ENCODE measurements at regions not wholly inside any gene's neighbourhood (a gene's known extent, or its start where the extent isn't known, plus 50 kb on each side); places are given as distances from the start of the nearest gene placed in this dataset.

DNA sequence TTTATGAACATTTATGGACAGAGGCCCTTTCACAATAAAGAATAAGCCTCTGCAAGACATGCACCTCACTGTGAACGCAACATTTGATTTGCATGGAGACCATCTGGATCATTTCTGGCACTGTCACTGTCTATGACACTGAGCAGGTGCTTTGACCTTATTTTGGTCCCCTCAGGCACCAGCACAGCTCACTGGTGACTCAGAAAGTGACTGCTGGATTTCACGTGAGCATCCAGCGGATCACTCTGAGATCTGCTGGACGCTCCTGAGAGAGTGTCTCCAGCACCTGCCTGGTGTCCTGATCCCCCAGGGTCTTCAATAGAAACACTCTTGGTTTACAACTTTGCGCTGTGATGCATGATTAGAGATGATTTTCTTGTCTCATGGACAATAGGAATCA, 375.7 kb downstream of the TENT5A start:
- FAIRE-seq (no peak), DNase-seq (ENCODE audit: low read depth, low spot score) (no peak), ATAC-seq (no peak)
- CTCF ChIA-PET: no interaction called here
- BruUV-seq (replicated peaks): no TSS peak
- in situ Hi-C loops (cut with MboI) (no loop called here), intact Hi-C loops (cut with micrococcal nuclease; ENCODE audit: unreplicated experiment) (no loop called here)
- SMC1A ChIA-PET (ENCODE audit: uncharacterized antibody, unreplicated experiment): no interaction called here
- RAD21 ChIA-PET (ENCODE audit: unreplicated experiment): no interaction called here
- Histone ChIP-seq H3K4me3 (no peak overlapping the region), H3K36me3 (ENCODE audit: control insufficient read depth in 2 of 2, insufficient read depth in 2 of 2, low read length in 1 of 2) (no peaks in the 10 kb centered on the region), H4K20me1 (ENCODE audit: control insufficient read depth, insufficient read depth) (no peaks in the 10 kb centered on the region), H3K4me1 (ENCODE audit: control insufficient read depth, insufficient read depth, low read length) (no peaks in the 10 kb centered on the region), H2AFZ (ENCODE audit: control insufficient read depth, low read depth, low read length) (no peak overlapping the region), H3K9me3 (replicated peaks; ENCODE audit: control insufficient read depth, insufficient read depth, low read length) (no peaks in the 10 kb centered on the region), H3K27ac (ENCODE audit: control insufficient read depth, insufficient read depth) (no peak overlapping the region), H3K4me2 (ENCODE audit: control insufficient read depth, insufficient read depth) (no peak overlapping the region), H3K9ac (ENCODE audit: control insufficient read depth, insufficient read depth, low read length) (no peak overlapping the region), H3K79me2 (ENCODE audit: control insufficient read depth, insufficient read depth, low read length) (no peaks in the 10 kb centered on the region), H3K27me3 (replicated peaks in 1 of 2; ENCODE audit: control insufficient read depth in 2 of 2, insufficient read depth in 2 of 2, low read length in 1 of 2) (no peaks in the 10 kb centered on the region)
- TF ChIP-seq EED (IDR thresholded peaks at IDR 0.05; ENCODE audit: low read depth): no peak
- TF ChIP-seq PAX8 (IDR thresholded peaks at IDR 0.05): no peak
- no peak for TF ChIP-seq RFX5 (IDR thresholded peaks at IDR 0.05; ENCODE audit: low read depth, low read length)
- no peak for TF ChIP-seq BMI1 (IDR thresholded peaks at IDR 0.05; ENCODE audit: borderline replicate concordance)
- no peak for TF ChIP-seq ZNF274 (IDR thresholded peaks at IDR 0.05; ENCODE audit: insufficient read depth, insufficient read length)
- no peak for TF ChIP-seq EZH2 (IDR thresholded peaks at IDR 0.05; ENCODE audit: borderline replicate concordance, control insufficient read depth, low read depth, low read length)
- TF ChIP-seq JUNB (IDR thresholded peaks at IDR 0.05): no peak
- POLR2A ChIA-PET: no interaction called here
- 20% methylated on average over 5 of the region's 5 CpGs for WGBS (ENCODE audit: insufficient coverage, insufficient replicate concordance, low lambda C conversion rate, missing lambda C conversion rate)

DNA sequence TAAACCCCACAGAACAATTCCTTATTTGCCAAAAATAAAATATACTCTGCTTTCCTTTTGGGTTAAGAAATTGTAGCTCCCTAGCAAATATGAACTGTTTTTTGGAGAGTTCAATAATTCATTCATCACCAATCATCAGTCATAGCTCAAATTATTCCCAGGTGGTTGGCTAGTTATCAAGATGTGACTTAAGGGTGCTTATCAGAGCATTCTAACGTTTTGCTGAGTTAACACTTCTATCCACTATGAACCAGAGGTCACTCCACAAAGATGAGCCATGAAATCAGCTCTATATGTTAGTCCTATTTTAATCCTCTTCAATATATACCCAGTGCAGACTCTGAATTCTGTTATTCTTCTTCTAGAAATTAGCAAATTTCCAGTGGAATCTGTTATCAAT, 379.1 kb downstream of the TENT5A start:
- DNase-seq (ENCODE audit: low read depth, low spot score): no peak
- ChIA-PET SMC1A (ENCODE audit: uncharacterized antibody, unreplicated experiment) (interaction anchor here (1.4 kb wide), 1 partner anchor 15 kb away, joined by 3 read pairs; no protein-coding TSS in a partner anchor), POLR2A (no interaction called here), RAD21 (ENCODE audit: unreplicated experiment) (no interaction called here), CTCF (interaction anchor here (0.6 kb wide), 2 partner anchors 43 to 701 kb away, joined by 3 read pairs; no protein-coding TSS in a partner anchor)
- H3K79me2 ChIP-seq (ENCODE audit: control insufficient read depth, insufficient read depth, low read length): no peaks in the 10 kb centered on the region
- no peak overlapping the region for H2AFZ ChIP-seq (ENCODE audit: control insufficient read depth, low read depth, low read length)
- H3K27ac ChIP-seq (ENCODE audit: control insufficient read depth, insufficient read depth): no peak overlapping the region
- no peaks in the 10 kb centered on the region for H3K4me1 ChIP-seq (ENCODE audit: control insufficient read depth, insufficient read depth, low read length)
- 0% methylated on average over 1 of the region's 1 CpG for WGBS (ENCODE audit: insufficient coverage, insufficient replicate concordance, low lambda C conversion rate, missing lambda C conversion rate)
- intact Hi-C loops (cut with micrococcal nuclease; ENCODE audit: unreplicated experiment): no loop called here
- no peak overlapping the region for H3K4me2 ChIP-seq (ENCODE audit: control insufficient read depth, insufficient read depth)
- H3K36me3 ChIP-seq (ENCODE audit: control insufficient read depth in 2 of 2, insufficient read depth in 2 of 2, low read length in 1 of 2): no peaks in the 10 kb centered on the region
- no peaks in the 10 kb centered on the region for H4K20me1 ChIP-seq (ENCODE audit: control insufficient read depth, insufficient read depth)
- H3K27me3 ChIP-seq (replicated peaks in 1 of 2; ENCODE audit: control insufficient read depth in 2 of 2, insufficient read depth in 2 of 2, low read length in 1 of 2): no peaks in the 10 kb centered on the region
- in situ Hi-C loops (cut with MboI): no loop called here
- no peak overlapping the region for H3K4me3 ChIP-seq
- no TSS peak for BruUV-seq (replicated peaks)
- ATAC-seq: no peak
- FAIRE-seq: no peak
- H3K9me3 ChIP-seq (replicated peaks; ENCODE audit: control insufficient read depth, insufficient read depth, low read length): no peaks in the 10 kb centered on the region
- no peak overlapping the region for H3K9ac ChIP-seq (ENCODE audit: control insufficient read depth, insufficient read depth, low read length)
- TF ChIP-seq, protein P1, sequence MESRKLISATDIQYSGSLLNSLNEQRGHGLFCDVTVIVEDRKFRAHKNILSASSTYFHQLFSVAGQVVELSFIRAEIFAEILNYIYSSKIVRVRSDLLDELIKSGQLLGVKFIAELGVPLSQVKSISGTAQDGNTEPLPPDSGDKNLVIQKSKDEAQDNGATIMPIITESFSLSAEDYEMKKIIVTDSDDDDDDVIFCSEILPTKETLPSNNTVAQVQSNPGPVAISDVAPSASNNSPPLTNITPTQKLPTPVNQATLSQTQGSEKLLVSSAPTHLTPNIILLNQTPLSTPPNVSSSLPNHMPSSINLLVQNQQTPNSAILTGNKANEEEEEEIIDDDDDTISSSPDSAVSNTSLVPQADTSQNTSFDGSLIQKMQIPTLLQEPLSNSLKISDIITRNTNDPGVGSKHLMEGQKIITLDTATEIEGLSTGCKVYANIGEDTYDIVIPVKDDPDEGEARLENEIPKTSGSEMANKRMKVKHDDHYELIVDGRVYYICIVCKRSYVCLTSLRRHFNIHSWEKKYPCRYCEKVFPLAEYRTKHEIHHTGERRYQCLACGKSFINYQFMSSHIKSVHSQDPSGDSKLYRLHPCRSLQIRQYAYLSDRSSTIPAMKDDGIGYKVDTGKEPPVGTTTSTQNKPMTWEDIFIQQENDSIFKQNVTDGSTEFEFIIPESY (IDR thresholded peaks at IDR 0.05): no peak
- no peak for TF ChIP-seq BACH1 (IDR thresholded peaks at IDR 0.05; ENCODE audit: borderline replicate concordance)
- TF ChIP-seq SIN3A (IDR thresholded peaks at IDR 0.05; ENCODE audit: low read depth, low read length): no peak
- TF ChIP-seq SUPT20H (IDR thresholded peaks at IDR 0.05; ENCODE audit: borderline replicate concordance, control insufficient read depth, low read depth, low read length): no peak
- no peak for TF ChIP-seq PAX5 (IDR thresholded peaks at IDR 0.05; ENCODE audit: borderline replicate concordance, low read depth, low read length)
- TF ChIP-seq MTA3 (IDR thresholded peaks at IDR 0.05; ENCODE audit: borderline replicate concordance, low read length): no peak
- TF ChIP-seq, protein P2, sequence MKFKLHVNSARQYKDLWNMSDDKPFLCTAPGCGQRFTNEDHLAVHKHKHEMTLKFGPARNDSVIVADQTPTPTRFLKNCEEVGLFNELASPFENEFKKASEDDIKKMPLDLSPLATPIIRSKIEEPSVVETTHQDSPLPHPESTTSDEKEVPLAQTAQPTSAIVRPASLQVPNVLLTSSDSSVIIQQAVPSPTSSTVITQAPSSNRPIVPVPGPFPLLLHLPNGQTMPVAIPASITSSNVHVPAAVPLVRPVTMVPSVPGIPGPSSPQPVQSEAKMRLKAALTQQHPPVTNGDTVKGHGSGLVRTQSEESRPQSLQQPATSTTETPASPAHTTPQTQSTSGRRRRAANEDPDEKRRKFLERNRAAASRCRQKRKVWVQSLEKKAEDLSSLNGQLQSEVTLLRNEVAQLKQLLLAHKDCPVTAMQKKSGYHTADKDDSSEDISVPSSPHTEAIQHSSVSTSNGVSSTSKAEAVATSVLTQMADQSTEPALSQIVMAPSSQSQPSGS (IDR thresholded peaks at IDR 0.05; ENCODE audit: low read length): no peak
- no peak for TF ChIP-seq ZNF207 (IDR thresholded peaks at IDR 0.05; ENCODE audit: borderline replicate concordance)
- no peak for TF ChIP-seq DPF2 (IDR thresholded peaks at IDR 0.05)
- no peak for TF ChIP-seq YBX1 (IDR thresholded peaks at IDR 0.05)
